GM18867 (cell line): ENCODE measurements at regions not wholly inside any gene's neighbourhood (a gene's known extent, or its start where the extent isn't known, plus 50 kb on each side); places are given as distances from the start of the nearest gene placed in this dataset.
"Not testable (repeated sequence)": the region's sequence is repeated elsewhere in the genome, so short reads cannot be mapped to it uniquely, and the experiment has no call there.

Experiments used
- ATAC-seq: cut with Tn5 transposase; IDR thresholded peaks from one replicate; pipeline ENCODE4 v1.9.1; 2021; ENCODE audit warnings: mild to moderate bottlenecking, moderate library complexity; ENCODE audit not compliant: unreplicated experiment

GRCh38 chr11:81644239-81644840, 1089.3 kb downstream of the FAM181B start:
- ATAC-seq = peak; percentile 97

- no peak for ATAC-seq
Observed at GRCh38 chr11:81634483-81634882, 1099.2 kb downstream of the FAM181B start.

GRCh38 chr11:81602508-81602907, 1131.2 kb downstream of the FAM181B start:
- no peak for ATAC-seq

- ATAC-seq = no peak
Observed at GRCh38 chr11:81596704-81597103, 1137.0 kb downstream of the FAM181B start.

GRCh38 chr11:81585390-81585933, 1148.2 kb downstream of the FAM181B start:
- ATAC-seq = no peak

GRCh38 chr11:81579339-81579738, 1154.3 kb downstream of the FAM181B start:
- no peak for ATAC-seq

- ATAC-seq = no peak
Observed at GRCh38 chr11:81578571-81578970, 1155.1 kb downstream of the FAM181B start.

- ATAC-seq = no peak
Observed at GRCh38 chr11:81574301-81574700, 1159.4 kb downstream of the FAM181B start.

- no peak for ATAC-seq
Observed at GRCh38 chr11:81573367-81573766, 1160.3 kb downstream of the FAM181B start.

GRCh38 chr11:81570669-81571068, 1163.0 kb downstream of the FAM181B start:
- ATAC-seq = no peak

GRCh38 chr11:81569999-81570398, 1163.7 kb downstream of the FAM181B start:
- no peak for ATAC-seq

GRCh38 chr11:81568918-81569317, 1164.7 kb downstream of the FAM181B start:
- ATAC-seq = no peak

GRCh38 chr11:81548123-81548522, 1185.5 kb downstream of the FAM181B start:
- no peak for ATAC-seq

GRCh38 chr11:81539806-81540205, 1193.9 kb downstream of the FAM181B start:
- ATAC-seq = not testable (repeated sequence)

- no peak for ATAC-seq
Observed at GRCh38 chr11:81515566-81515965, 1218.1 kb downstream of the FAM181B start.

- ATAC-seq = peak; percentile 87
Observed at GRCh38 chr11:81497202-81497804, 1236.4 kb downstream of the FAM181B start.

- ATAC-seq = no peak
Observed at GRCh38 chr11:81496601-81497000, 1237.1 kb downstream of the FAM181B start.

- ATAC-seq = no peak
Observed at GRCh38 chr11:81495699-81496292, 1237.9 kb downstream of the FAM181B start.

GRCh38 chr11:81494431-81494830, 1239.2 kb downstream of the FAM181B start:
- ATAC-seq = no peak

- ATAC-seq = no peak
Observed at GRCh38 chr11:81492923-81493445, 1240.7 kb downstream of the FAM181B start.

- no peak for ATAC-seq
Observed at GRCh38 chr11:81487109-81487508, 1246.6 kb downstream of the FAM181B start.

- no peak for ATAC-seq
Observed at GRCh38 chr11:81484196-81484595, 1249.5 kb downstream of the FAM181B start.
